Suppressor macrophage treated with lipopolysaccharide for 4 hours (primary cell): ENCODE measurements at regions not wholly inside any gene's neighbourhood (a gene's known extent, or its start where the extent isn't known, plus 50 kb on each side); places are given as distances from the start of the nearest gene placed in this dataset.
A peak's percentile ranks its signal among the peaks of the same experiment; 100 is the strongest.

Source experiments
- DNase-seq: peaks from one replicate; pipeline ENCODE4 v3.0.0-alpha.2; 2020

DNA sequence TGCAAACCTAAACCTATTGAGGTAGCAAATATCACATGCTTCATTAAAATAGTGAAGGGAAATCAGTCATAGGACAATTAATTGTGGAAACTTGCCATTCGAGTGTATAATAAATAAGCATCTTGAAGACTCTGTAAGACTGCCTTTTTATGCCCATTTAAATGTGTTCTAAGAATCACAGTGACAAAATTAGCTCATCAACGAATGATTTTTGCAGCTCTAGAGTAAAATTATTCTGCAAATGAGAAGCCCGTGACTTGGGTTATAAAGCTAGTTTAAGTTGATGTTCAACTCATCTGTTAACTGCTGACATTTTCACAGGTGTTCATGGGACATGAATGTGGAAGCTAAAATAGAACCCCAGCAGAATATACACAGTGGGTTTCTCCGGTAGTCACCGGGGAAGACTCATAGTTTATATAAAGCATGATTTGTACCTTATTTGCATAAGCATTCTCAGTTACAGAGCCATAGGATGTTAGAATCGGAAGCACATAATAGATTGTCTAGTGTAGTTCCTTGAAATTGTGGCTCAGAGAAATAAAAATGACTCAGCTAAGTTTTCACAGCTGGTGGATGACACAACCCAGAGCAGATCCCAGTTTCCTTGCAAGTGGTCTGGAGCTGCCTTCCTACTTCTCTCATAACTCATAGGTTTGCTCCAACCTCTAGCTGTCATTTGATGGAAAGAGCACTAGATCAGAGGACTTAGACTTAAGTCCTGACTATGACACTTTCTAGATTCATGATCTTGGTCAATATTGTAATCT, 107.3 kb downstream of the UCHL5 start:
- DNase-seq: peak; percentile 82

DNA sequence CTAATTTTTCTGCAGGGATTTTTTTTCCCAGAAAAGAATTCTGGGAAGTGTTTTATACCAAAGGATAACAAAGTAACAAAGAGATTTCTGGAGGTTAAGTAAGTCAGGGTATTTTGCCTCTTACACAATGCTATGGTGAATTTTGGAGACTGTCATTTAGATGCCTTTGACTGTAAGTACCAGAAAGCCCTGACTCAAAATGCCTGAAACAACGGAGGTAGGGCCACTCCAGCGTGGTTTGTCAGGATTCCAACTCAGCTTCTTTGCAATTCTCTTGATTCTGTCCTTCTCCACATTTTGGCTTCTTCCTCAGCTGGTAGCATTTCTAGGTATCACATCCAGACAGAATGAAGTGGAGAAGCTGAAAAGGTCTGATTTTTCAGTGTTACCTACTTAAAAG, 106.5 kb downstream of the UCHL5 start:
- DNase-seq: peak; percentile 53

DNA sequence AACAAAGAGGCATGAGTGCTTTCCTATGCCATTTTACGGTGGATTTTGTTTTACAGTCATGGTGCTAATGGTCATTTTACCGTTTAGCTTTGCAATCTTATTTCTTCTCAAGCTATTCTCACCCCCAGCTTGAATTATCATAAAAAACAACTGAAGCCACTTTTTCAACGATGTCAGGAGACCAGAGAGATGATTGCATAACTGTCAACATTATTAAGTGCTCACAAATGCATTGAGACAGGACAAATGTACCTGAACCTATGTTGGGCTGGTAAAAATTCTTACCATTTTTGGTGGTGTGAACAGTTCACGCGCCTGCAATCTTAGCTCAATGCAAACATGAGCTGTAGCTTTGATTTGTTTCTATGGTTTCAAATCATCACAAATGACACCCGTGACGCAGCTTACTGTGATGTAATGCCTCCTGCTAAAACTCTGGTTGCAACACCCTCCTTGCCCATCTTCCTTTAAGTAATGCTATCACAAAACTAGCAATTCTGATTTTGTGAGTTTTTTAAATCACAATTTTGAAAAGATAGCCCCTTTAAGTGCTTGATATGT, 104.4 kb downstream of the UCHL5 start:
- DNase-seq: peak; percentile 77

DNA sequence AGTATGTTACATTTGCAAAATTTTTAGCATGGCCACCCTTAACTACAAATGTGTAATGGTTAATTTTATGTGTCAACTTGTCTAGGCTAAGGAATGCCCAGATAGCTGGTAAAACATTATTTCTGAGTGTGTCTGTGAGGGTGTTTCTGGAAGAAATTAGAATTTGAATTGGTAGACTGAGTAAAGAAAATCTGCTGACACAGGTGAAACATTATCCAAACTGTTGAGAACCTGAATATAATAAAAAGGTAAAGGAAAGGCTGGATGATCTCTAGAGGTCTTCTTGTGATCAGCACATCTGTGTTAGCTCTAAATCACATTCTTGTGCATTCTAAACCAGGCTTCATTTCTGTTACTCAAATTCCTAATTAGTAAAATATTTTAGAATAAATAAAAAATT, 100.8 kb downstream of the UCHL5 start:
- no peak for DNase-seq

DNA sequence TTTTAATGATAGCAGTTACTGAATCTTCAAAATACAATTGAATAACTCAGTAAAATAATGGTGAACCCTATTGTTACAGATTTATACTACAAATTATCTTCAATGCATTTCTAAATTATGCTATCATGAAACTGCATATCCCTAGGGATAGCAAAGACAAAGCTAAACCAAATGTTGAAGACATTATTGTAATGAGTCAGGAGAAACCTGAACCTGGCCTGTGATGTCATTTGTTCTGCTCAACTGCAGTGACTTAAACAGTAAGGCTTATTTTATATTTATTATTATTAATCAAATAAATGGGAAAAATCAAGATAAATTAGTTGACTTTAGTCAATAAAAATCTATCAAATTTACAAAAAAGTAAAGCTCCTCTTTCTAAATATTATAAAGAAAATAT, 100.3 kb downstream of the UCHL5 start:
- no peak for DNase-seq

DNA sequence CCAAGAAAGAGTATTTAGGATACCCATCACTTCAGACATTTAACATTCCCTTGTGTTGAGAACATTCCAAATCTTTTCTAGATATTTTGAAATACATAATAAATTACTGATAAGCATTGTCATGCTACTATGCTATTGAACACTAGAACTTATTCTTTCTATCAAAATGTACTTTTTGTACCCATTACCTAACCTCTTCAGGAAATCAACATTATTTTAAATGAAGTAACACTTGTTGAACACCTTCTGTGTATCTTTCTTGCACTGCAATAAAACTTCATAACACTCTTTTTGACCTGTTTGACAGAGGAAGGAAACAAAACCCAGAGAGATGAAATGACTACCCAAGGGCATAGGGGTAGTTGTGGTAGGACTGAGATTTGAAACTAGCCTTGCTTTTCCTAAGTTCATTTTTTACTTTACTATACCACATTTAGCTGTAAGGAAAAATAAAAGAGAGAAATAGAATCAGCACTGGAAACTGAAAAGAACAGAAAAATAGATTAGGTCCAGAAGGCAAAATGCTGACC, 99.4 kb downstream of the UCHL5 start:
- no peak for DNase-seq
